ENCODE measurements at regions not wholly inside any gene's neighbourhood (a gene's known extent, or its start where the extent isn't known, plus 50 kb on each side); places are given as distances from the start of the nearest gene placed in this dataset.

DNA sequence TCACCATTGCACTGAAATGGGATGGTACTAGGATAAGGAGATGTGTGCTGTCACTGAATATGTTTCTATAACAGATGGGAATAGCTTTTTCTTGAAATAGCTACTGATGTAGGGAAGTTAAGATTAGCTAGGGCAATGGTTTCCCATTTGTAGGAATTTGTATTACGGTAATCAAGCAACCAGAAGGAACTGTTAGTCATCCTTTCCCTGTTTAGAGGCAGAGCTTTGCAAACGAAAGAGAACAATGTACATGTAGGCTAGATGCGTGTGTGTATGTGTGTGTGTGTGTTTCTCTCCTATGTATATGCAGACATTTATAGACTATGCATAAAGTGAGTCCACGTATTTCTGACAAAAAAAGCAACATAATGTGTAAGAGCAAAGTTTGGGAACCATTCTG lies 171.9 kb upstream of the GRIA1 start:
- TF ChIP-seq, protein P1, sequence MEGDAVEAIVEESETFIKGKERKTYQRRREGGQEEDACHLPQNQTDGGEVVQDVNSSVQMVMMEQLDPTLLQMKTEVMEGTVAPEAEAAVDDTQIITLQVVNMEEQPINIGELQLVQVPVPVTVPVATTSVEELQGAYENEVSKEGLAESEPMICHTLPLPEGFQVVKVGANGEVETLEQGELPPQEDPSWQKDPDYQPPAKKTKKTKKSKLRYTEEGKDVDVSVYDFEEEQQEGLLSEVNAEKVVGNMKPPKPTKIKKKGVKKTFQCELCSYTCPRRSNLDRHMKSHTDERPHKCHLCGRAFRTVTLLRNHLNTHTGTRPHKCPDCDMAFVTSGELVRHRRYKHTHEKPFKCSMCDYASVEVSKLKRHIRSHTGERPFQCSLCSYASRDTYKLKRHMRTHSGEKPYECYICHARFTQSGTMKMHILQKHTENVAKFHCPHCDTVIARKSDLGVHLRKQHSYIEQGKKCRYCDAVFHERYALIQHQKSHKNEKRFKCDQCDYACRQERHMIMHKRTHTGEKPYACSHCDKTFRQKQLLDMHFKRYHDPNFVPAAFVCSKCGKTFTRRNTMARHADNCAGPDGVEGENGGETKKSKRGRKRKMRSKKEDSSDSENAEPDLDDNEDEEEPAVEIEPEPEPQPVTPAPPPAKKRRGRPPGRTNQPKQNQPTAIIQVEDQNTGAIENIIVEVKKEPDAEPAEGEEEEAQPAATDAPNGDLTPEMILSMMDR (IDR thresholded peaks at IDR 0.05; ENCODE audit: extremely low read depth, missing control alignments) = no peak
- DNase-seq (ENCODE audit: low spot score) = no peak

DNA sequence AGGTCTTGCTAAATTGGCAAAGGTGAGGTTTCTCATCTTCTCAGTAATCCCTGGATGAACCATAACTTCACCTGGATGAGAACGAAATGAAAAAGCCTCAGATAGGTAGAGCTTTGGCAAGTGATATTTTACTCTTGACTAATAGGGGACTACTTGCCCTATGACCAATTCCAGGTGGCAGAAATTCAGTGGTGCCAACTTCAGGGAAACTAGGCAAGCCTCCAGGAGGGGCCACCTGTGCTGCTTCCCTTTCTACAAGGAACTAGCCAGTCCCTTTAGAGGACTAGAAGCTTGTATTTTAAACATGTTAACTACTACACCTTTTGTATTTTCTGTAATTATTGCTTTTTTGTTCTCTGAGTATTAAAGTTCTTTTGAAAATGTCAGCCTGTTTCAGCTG lies 169.0 kb upstream of the GRIA1 start:
- no peak for DNase-seq (ENCODE audit: low spot score)
- TF ChIP-seq, protein P1 (IDR thresholded peaks at IDR 0.05; ENCODE audit: extremely low read depth, missing control alignments) = no peak

DNA sequence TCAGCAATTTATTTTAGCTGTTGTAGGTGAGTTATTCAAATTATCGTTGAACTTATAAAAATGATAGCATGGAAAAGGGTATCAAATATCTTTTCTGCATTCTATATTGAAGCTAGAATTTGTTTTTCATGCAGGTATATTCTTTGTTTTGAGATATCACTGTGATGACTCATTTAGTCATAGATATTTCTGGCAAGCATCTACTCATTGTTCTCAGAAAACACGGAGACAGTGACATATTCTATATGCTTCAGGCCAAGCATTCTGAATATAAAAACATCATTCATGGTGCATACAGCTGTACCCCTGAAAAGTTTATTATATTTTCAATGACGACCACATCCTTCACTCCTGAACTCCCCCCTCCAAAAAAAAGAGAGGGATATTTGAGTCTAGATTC lies 150.3 kb upstream of the GRIA1 start:
- TF ChIP-seq, protein P1 (IDR thresholded peaks at IDR 0.05; ENCODE audit: extremely low read depth, missing control alignments) = no peak
- DNase-seq (ENCODE audit: low spot score) = no peak

DNA sequence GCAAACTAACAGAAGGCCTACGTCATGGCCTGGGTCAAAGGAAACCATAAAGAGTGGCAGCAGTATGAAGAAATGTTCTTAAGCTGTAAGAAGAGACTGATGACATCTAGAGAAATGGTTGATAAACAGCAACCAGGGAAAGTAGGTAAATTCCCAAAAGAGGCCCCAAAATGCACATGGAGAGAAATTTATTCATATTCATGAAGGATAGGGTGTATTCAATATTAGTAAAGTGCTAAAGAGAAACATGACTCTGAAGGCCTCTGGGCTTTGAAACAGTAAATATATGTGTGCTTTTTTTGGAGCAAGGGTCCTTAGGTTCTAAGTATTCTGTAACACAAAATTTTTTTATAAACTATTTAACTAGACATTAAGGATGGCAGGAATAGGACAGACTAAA lies 149.7 kb upstream of the GRIA1 start:
- TF ChIP-seq, protein P1 (IDR thresholded peaks at IDR 0.05; ENCODE audit: extremely low read depth, missing control alignments) = no peak
- no peak for DNase-seq (ENCODE audit: low spot score)

DNA sequence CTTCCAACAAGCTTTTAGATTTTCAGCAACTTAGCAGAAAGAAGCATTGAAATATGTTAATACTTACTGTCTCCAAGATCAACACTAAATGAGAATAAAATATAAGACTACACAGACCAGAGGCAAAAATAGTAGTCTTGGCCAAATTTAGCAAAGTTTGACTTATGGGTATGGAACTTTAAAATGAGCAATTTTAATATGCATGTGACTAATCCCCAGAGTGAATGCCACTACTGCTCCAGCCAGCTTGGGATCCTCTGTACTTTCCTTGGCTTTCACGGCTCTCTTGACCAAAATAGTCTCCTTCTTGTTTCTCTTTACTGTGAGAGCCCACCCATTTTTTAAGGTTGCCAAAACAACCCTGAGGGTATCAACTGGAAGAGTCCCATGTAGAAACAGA lies 148.0 kb upstream of the GRIA1 start:
- no peak for DNase-seq (ENCODE audit: low spot score)

DNA sequence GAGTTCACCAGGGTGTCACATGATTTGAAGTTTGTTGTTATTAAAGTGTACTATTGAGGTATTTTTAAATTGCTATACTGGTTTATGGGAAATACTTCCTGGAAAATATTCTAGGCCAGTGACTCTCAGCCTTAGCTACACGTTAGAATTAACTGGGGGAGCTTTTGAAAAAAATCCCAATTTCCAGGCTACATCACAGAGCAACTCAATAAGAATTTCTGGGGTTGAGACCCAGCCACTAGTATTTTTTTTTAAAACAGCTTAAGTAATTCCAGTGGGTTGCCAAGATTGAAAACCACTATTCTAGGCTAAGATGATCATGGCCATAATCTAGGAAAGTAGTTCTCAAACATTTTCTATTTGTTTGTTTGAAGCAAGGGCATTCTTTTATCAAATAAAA lies 142.9 kb upstream of the GRIA1 start:
- TF ChIP-seq, protein P1 (IDR thresholded peaks at IDR 0.05; ENCODE audit: extremely low read depth, missing control alignments) = no peak
- DNase-seq (ENCODE audit: low spot score) = no peak

More for the DNA sequence above, 148.0 kb upstream of the GRIA1 start:
- TF ChIP-seq, protein P1 (IDR thresholded peaks at IDR 0.05; ENCODE audit: extremely low read depth, missing control alignments) = no peak

DNA sequence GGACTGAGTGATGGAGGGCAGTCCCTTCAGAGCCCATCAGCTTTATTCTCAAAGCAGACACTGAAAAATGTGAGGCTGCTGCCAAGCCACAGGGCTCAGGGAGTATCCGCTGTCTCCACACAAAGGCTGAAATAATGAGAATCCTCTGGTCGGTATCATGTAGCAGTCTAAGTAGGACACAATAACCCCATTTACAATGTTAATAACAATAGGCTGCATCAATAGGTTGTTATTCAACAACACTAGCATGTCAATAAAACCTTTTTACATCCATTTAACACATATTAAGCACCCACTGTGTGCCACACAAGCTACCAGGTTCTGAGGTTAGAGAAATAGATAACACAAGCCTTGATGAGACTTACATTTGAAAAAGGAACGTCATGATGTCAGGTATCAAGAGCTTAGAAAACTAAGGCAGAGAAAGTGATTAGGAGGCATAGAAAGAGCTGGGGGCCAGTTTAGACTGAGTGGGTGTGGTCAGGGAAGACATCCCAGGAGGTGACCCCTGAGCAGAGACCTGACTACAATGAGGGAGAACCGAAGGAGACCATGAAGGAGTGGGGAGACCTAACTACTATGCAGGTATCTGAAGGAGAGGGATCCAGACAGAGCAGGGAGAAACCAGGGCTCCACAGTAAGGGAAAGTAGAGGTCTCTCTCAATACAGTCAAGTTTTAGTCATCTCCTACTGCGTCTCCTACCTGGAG lies 140.1 kb upstream of the GRIA1 start:
- TF ChIP-seq, protein P1 (IDR thresholded peaks at IDR 0.05; ENCODE audit: extremely low read depth, missing control alignments) = no peak

More for the DNA sequence above, 140.1 kb upstream of the GRIA1 start:
- no peak for DNase-seq (ENCODE audit: low spot score)

Data from GM20000 (cell line).